ENCODE measurements at regions not wholly inside any gene's neighbourhood (a gene's known extent, or its start where the extent isn't known, plus 50 kb on each side); places are given as distances from the start of the nearest gene placed in this dataset.

GRCh38 chr2:176598351-176598750, 329.1 kb downstream of the MTX2 start:
- ChIA-PET CTCF (no interaction called here), POLR2A (no interaction called here)
- ATAC-seq (no peak), DNase-seq (ENCODE audit: low spot score) (no peak)
- no peak for TF ChIP-seq PREB (CRISPR knock-in tag; IDR thresholded peaks at IDR 0.05; ENCODE audit: borderline replicate concordance)
- TF ChIP-seq CTCF (IDR thresholded peaks at IDR 0.05), result no peak
- no peak for TF ChIP-seq ZBTB43 (CRISPR knock-in tag; IDR thresholded peaks at IDR 0.05)
- TF ChIP-seq ZNF219 (CRISPR knock-in tag; IDR thresholded peaks at IDR 0.05; ENCODE audit: borderline replicate concordance), result no peak
- TF ChIP-seq OVOL2 (CRISPR knock-in tag; IDR thresholded peaks at IDR 0.05; ENCODE audit: borderline replicate concordance), result no peak
- no peak for TF ChIP-seq ZNF232 (CRISPR knock-in tag; IDR thresholded peaks at IDR 0.05)
- Mint-ChIP-seq H3K4me3 (no peak overlapping the region), H3K27me3 (ENCODE audit: low read depth) (peaks cover 6% of the 10 kb centered on the region), H3K36me3 (no peaks in the 10 kb centered on the region), H3K9me3 (no peaks in the 10 kb centered on the region), H3K4me1 (peaks cover 17% of the 10 kb centered on the region), H3K27ac (no peak overlapping the region)

GRCh38 chr2:176599796-176600485, 330.7 kb downstream of the MTX2 start:
- DNase-seq (ENCODE audit: low spot score) (no peak), ATAC-seq (no peak)
- H3K27ac Mint-ChIP-seq, result no peak overlapping the region
- POLR2A ChIA-PET, result no interaction called here
- CTCF ChIA-PET, result no interaction called here
- H3K4me1 Mint-ChIP-seq, result peaks cover 17% of the 10 kb centered on the region
- H3K4me3 Mint-ChIP-seq, result no peak overlapping the region; the same call in 1 of the 2 replicates
- no peaks in the 10 kb centered on the region for H3K9me3 Mint-ChIP-seq
- peaks cover 6% of the 10 kb centered on the region for H3K27me3 Mint-ChIP-seq (ENCODE audit: low read depth)
- TF ChIP-seq OVOL2 (CRISPR knock-in tag; IDR thresholded peaks at IDR 0.05; ENCODE audit: borderline replicate concordance) (no peak), STAT6 (CRISPR knock-in tag; conservative IDR thresholded peaks at IDR 0.05; ENCODE audit: low read depth) (no peak), NR1H2 (CRISPR knock-in tag; IDR thresholded peaks at IDR 0.05) (no peak), ATF2 (CRISPR knock-in tag; IDR thresholded peaks at IDR 0.05; ENCODE audit: borderline replicate concordance, low read depth) (no peak), CDX4 (CRISPR knock-in tag; IDR thresholded peaks at IDR 0.05; ENCODE audit: borderline replicate concordance) (no peak), NR3C1 (CRISPR knock-in tag; conservative IDR thresholded peaks at IDR 0.05; ENCODE audit: low read depth) (no peak), HMGXB4 (CRISPR knock-in tag; IDR thresholded peaks at IDR 0.05) (no peak), ZBTB21 (CRISPR knock-in tag; IDR thresholded peaks at IDR 0.05; ENCODE audit: borderline replicate concordance) (no peak), ZNF425 (CRISPR knock-in tag; conservative IDR thresholded peaks at IDR 0.05) (no peak), FOXJ3 (CRISPR knock-in tag; IDR thresholded peaks at IDR 0.05; ENCODE audit: borderline replicate concordance) (no peak), CREB1 (CRISPR knock-in tag; IDR thresholded peaks at IDR 0.05) (no peak), ZNF232 (CRISPR knock-in tag; IDR thresholded peaks at IDR 0.05) (no peak), JUN (CRISPR knock-in tag; IDR thresholded peaks at IDR 0.05) (no peak), JAZF1 (CRISPR knock-in tag; IDR thresholded peaks at IDR 0.05) (no peak), ZNF263 (CRISPR knock-in tag; IDR thresholded peaks at IDR 0.05; ENCODE audit: low read depth) (no peak)
- H3K36me3 Mint-ChIP-seq, result no peaks in the 10 kb centered on the region

Measured in WTC11 (cell line).